ENCODE measurements at regions not wholly inside any gene's neighbourhood (a gene's known extent, or its start where the extent isn't known, plus 50 kb on each side); places are given as distances from the start of the nearest gene placed in this dataset.

DNA sequence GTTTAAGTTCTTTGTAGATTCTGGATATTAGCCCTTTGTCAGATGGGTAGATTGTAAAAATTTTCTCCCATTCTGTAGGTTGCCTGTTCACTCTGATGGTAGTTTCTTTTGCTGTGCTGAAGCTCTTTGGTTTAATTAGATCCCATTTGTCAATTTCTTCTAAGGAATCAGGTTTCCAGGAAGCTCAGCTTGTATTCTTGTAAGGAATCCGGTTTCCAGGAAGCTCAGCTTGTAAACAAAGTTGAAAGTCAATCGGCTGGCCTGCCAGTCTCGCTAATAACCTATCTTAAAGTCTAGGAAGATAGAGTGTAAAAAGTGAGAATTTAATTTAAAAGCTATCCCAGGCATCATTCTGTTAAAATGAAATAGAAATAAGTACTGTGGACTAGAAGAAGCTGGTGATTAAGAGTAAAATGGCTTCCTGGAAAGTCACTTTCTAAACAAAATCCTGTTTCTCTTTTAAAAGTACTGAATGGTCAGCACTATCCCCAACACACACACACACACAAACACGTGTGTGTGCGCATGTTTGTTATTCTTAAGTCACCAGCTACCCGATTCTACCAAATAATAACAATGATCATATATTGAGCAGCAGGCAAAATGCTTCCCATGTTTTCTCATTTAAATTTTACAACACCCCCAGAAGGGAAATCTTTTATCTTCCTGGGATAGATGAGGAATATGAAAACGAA, 171.7 kb downstream of the PAPSS1 start:
- no peak for TF ChIP-seq EP300 (conservative IDR thresholded peaks at IDR 0.05; ENCODE audit: poor library complexity, severe bottlenecking)
- no peak for TF ChIP-seq REST (IDR thresholded peaks at IDR 0.05; ENCODE audit: borderline replicate concordance)
- no peak for TF ChIP-seq MXI1 (conservative IDR thresholded peaks at IDR 0.05; ENCODE audit: poor library complexity, severe bottlenecking)
- no peak for TF ChIP-seq TAF1 (IDR thresholded peaks at IDR 0.05; ENCODE audit: low read depth)
- no peak for TF ChIP-seq POLR2AphosphoS5 (IDR thresholded peaks at IDR 0.05)
- TF ChIP-seq EZH2 (IDR thresholded peaks at IDR 0.05; ENCODE audit: borderline replicate concordance, insufficient read depth, low read length, poor library complexity, severe bottlenecking) = no peak
- no peak overlapping the region for H3K4me3 ChIP-seq (ENCODE audit: low read length)
- no peaks in the 10 kb centered on the region for H3K9me3 ChIP-seq (ENCODE audit: low read length)
- no peaks in the 10 kb centered on the region for H3K79me2 ChIP-seq (replicated peaks; ENCODE audit: insufficient read depth, low read length)
- no peaks in the 10 kb centered on the region for H3K27me3 ChIP-seq (ENCODE audit: insufficient read depth, low read depth, low read length)
- H3K9ac ChIP-seq (ENCODE audit: low read length) = no peak overlapping the region
- no peak overlapping the region for H3K27ac ChIP-seq (ENCODE audit: low read length)
- H3F3A ChIP-seq (ENCODE audit: insufficient read depth, low read length, poor library complexity, severe bottlenecking) = no peaks in the 10 kb centered on the region
- no peak overlapping the region for H2AFZ ChIP-seq (ENCODE audit: low read depth, low read length)
- no peaks in the 10 kb centered on the region for H4K20me1 ChIP-seq (ENCODE audit: insufficient read depth)
- H3K9me2 ChIP-seq (ENCODE audit: insufficient read depth, low read length) = no peaks in the 10 kb centered on the region
- H3K36me3 ChIP-seq (ENCODE audit: insufficient read depth, low read length) = no peaks in the 10 kb centered on the region
- H3K4me2 ChIP-seq (ENCODE audit: low read length) = no peak overlapping the region

DNA sequence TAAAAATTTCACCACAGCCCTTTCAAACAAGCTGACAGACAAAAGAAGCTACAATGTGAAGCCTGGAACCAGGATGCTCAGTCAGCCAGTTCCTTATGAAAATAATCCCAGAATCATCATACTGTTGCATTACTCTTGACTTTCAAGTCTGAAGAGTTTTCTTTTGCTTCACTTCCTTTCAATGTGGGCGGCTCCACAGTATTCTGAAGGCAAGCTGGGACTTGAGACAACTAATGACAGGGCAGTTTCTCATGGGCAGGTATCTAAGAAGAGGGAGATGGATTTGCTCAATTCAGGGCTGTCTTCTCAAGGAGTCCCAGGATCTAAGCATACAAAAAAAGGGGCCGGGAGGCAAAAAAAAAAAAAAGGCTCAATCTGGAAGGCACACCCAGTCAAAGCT, 173.4 kb downstream of the PAPSS1 start:
- Histone ChIP-seq H3K4me2 (ENCODE audit: low read length) (no peak overlapping the region), H3F3A (ENCODE audit: insufficient read depth, low read length, poor library complexity, severe bottlenecking) (no peaks in the 10 kb centered on the region), H3K9me2 (ENCODE audit: insufficient read depth, low read length) (no peaks in the 10 kb centered on the region), H3K27ac (ENCODE audit: low read length) (no peak overlapping the region), H4K20me1 (ENCODE audit: insufficient read depth) (no peaks in the 10 kb centered on the region), H3K4me3 (ENCODE audit: low read length) (no peak overlapping the region), H3K79me2 (replicated peaks; ENCODE audit: insufficient read depth, low read length) (no peaks in the 10 kb centered on the region), H3K27me3 (ENCODE audit: insufficient read depth, low read depth, low read length) (no peaks in the 10 kb centered on the region), H3K9ac (ENCODE audit: low read length) (no peak overlapping the region), H2AFZ (ENCODE audit: low read depth, low read length) (no peak overlapping the region), H3K9me3 (ENCODE audit: low read length) (no peaks in the 10 kb centered on the region), H3K36me3 (ENCODE audit: insufficient read depth, low read length) (no peaks in the 10 kb centered on the region)
- TF ChIP-seq TAF1 (IDR thresholded peaks at IDR 0.05; ENCODE audit: low read depth) (no peak), SMC3 (conservative IDR thresholded peaks at IDR 0.05; ENCODE audit: poor library complexity) (no peak), CTCF (IDR thresholded peaks at IDR 0.05; ENCODE audit: poor library complexity, severe bottlenecking) (no peak), MXI1 (conservative IDR thresholded peaks at IDR 0.05; ENCODE audit: poor library complexity, severe bottlenecking) (no peak), RAD21 (conservative IDR thresholded peaks at IDR 0.05) (no peak), POLR2AphosphoS5 (IDR thresholded peaks at IDR 0.05) (no peak), EP300 (conservative IDR thresholded peaks at IDR 0.05; ENCODE audit: poor library complexity, severe bottlenecking) (no peak), EZH2 (IDR thresholded peaks at IDR 0.05; ENCODE audit: borderline replicate concordance, insufficient read depth, low read length, poor library complexity, severe bottlenecking) (no peak)

Measured in neural cell (in vitro differentiated cells).